ENCODE measurements at regions not wholly inside any gene's neighbourhood (a gene's known extent, or its start where the extent isn't known, plus 50 kb on each side); places are given as distances from the start of the nearest gene placed in this dataset.

DNA sequence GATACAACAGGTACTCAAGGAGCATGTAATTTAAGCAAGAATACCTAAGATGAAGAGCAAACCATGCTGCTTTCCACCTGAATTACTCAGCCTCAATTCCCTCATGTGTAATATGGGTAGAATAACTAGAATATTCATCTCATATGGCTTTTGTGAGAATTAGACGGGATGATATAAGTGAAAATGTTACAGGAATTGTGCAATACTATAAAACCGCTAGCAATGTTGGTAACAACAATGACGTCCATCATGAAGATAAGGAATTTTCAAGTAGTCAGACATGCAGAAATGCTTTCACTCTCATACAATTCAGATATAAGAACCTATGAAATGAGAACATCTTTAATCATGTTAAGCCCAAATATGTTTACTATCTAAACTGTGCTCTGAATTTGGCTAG lies 2106.6 kb upstream of the CELF4 start:
- no peak for DNase-seq (ENCODE audit: low read depth in 3 of 3, low spot score in 1 of 3)

DNA sequence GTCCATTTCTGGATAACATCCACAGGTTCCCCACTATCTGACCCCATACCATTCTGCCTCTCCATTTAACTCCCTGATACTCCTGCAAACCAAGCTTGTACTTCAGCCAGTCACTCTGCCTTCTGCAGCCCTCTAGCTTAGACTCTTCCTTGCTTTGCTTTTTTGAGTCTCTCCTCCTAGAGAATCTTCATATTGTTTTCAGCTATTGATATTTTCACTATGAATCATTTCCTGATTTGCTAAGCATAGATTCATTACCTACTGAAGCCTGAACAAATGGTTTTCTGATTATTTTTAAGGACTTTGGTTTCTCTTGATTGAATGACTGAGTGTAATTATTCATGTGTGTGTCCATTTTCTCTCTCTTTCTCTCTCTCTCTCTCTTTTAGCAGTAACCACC lies 2102.3 kb upstream of the CELF4 start:
- no peak for DNase-seq (ENCODE audit: low read depth in 3 of 3, low spot score in 1 of 3)

DNA sequence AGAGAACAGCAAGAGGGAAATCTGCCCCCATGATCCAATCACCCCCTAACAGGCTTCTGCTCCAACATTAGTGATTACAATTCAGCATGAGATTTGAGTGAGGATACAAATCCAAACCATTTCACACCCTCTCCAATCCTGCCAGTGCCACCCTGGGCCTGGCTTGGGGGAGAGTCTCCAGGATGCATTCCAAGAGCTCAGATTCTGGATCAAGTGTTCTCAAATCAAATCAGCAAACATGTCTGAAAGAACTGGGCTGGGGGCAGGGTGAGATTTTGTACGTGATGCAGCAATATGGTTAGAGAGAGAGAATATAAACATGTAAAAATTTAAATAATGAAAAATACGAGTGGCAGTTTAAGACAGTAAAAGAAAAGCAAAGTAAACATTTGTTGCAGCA lies 2100.9 kb upstream of the CELF4 start:
- no peak for DNase-seq (ENCODE audit: low read depth in 3 of 3, low spot score in 1 of 3)

DNA sequence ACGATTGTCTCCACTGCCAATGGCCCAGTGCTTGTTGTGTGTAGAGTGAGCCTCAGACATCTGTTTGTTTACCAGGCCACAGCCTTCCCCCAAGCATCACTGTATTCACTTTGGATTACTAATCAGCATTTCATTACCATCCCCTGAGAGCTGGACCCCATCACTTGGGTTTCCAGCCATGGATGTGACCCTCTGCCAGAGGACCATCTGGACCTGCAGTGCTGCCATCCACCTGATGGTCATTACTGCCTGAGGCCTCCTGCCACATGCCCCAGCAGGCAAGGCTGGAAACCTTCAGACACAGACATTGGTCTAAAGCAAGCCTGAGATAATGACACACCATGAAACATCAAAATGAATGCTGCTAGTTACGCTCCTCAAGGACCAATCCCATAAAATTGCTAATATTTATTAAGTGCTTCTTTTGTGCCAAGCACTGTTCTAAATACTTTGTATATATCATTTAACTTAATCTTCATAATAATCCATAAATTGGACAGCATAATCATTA lies 2096.3 kb upstream of the CELF4 start:
- no peak for DNase-seq (ENCODE audit: low read depth in 3 of 3, low spot score in 1 of 3)

DNA sequence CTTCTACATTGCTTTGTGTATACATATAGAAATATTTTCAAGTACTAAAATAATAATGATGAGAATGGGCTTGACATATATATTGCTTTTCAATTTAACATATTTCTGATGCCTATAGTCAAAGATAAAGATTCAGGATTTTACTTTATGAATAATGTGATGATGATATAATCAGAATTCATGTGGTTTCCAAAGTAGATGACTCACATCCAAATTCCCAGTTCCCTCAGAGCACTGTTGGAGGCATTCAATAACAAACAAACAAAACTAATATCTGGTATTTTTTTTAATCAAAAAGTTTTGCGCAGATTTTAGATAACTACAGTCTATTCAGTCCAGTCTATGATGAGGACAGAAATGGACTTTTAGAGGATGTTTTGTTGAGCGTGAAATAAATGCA lies 2094.5 kb upstream of the CELF4 start:
- DNase-seq (ENCODE audit: low read depth in 3 of 3, low spot score in 1 of 3) = no peak

DNA sequence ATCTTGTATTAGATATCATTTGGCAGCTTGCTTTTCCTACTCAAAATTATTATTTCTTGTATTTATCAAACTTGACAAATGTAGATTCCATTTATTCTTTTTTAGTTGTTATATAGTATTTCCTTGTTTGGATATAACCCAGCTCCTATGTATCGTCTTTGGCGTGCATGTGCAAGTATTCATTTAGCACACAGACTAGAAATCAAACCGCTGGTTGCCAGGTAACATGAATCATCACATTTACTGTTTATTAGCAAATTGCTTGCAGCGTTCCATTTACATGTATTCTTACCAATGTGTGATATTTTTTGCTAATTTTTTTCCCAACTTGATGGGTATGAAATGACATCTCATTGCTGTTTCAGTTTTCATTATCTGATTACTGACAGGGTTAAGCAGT lies 2089.7 kb upstream of the CELF4 start:
- DNase-seq (ENCODE audit: low read depth in 3 of 3, low spot score in 1 of 3) = no peak

DNA sequence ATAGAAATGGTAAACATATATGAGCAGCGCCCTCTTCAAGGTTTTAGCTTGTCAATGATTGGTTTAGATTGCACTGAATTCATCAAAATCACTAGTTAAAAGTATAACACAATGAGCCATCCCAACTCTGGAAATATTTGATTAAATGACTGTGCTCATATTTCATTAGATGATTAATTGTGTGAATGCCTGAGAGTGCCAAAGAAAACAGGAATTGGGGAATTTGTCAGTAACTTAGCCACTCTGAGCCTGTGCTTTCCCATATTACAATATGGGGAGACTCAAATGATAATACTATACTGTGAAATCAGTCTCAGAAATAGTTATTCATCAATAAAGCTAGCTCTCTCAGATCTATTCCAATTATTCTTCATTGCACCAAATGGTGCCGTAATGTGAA lies 2087.6 kb upstream of the CELF4 start:
- no peak for DNase-seq (ENCODE audit: low read depth in 3 of 3, low spot score in 1 of 3)

DNA sequence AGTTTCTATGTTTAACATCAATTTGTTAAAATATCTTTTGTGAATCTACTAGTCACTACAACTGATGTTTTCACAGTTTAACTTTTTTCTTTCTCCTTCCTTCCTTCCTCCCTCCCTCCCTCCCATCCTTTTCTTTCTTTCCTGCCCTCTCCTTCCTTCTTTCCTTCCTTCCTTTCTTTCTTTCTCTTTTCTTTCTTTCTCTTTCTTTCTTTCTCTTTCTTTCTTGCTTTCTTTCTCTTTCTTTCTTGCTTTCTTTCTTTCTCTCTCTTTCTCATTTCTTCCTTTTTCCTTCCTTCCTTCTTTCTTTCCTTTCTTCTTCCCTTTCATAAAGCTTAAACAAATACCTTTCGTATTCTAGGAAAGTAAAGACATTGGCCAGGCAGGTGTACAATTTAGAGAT lies 2083.0 kb upstream of the CELF4 start:
- DNase-seq (ENCODE audit: low read depth in 3 of 3, low spot score in 1 of 3) = no peak

DNA sequence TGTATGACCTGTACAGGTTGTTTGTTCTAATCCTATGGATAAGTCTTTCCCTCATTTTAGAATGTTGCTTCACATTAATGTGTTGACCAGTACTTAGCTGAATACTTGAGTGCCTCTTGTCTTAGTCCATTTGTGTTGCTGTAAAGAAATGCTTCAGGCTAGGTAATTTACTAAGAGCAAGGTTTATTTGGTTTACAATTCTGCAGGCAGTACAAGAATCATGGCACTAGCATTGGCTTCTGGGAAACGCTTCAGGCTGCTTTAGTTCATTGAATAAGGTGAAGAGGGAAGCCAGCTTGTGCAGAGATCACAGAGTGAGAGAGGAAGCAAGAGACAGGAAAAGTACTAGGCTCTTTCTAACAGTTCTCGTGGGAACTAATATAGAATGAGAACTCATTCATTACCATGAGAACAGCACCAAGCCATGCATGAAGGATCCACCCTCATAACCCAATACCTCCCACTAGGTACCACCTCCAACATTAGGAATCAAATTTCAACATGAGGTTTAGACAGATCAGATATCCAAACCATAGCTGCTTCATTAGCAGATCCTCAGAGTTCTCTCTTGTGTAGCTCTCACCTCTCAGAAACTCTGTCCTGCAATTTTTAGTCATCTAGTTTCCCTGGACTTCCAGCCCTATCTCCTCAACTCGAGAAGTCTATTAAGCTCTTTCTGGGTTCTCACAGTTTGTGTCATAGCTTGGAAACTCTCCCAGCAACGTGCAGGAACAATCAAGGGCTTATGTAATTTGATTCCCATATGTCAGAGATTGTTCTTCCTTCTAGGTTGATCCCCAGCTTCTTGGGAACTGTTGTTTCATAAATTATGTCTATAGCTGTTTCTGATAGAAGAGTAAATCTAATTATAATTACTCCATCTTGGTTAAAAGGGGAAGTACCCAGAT lies 2082.3 kb upstream of the CELF4 start:
- no peak for DNase-seq (ENCODE audit: low read depth in 3 of 3, low spot score in 1 of 3)

DNA sequence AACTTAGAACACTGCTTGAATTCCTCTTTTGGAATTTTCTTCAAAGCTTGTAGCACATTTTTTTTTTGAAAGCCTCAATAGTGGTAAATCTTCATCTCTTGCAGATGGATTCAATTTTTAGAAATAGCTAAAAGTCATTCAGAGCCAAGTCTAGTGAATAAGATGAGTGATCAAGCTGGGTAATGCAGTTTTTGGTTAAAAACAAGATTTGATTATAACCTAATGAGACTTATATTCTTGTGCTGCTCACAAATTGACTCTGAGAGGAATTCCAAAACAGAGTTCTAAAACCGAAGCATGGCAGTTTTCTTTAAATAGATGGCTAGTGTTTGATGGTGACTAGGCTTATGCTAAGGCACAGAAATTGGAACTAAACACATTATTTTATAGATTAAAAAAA lies 2072.6 kb upstream of the CELF4 start:
- no peak for DNase-seq (ENCODE audit: low read depth in 3 of 3, low spot score in 1 of 3)

DNA sequence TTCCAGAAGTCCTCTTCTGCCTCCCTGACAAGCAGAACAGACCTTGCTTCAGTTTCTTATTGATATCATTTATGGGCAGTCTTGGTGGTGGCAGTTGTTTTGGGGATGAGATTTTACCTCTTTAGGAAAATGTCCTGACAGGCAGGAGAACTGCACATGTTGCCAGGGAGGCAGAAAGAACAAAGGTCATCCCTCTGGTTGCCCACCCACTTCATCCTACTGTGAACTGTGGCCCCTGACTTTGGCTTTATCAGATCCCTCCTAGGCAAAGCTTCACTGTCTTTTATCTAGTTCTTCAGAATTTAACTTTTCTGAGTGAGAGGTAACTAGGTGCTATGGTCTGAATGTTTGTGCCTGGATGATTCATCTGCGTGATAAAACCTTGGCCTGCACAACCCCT lies 2071.3 kb upstream of the CELF4 start:
- no peak for DNase-seq (ENCODE audit: low read depth in 3 of 3, low spot score in 1 of 3)

DNA sequence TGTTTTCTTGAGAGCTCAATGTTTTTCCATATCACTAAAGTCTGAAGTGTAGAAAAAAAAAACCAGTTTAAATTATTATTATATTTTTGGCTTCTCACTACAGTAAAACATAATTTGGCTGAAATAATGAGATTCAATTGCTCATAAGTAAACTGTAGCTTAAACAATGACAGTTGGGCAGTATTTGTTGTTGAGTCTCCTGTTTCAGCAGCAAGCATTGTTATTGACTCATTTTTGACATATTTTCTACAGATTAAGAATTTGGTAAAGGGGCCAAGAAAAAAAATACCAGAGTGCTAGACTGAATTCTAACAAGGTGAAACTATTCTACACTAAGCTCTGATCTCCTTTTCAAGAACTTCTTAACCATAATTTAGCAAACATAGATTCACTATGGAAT lies 2070.4 kb upstream of the CELF4 start:
- no peak for DNase-seq (ENCODE audit: low read depth in 3 of 3, low spot score in 1 of 3)

DNA sequence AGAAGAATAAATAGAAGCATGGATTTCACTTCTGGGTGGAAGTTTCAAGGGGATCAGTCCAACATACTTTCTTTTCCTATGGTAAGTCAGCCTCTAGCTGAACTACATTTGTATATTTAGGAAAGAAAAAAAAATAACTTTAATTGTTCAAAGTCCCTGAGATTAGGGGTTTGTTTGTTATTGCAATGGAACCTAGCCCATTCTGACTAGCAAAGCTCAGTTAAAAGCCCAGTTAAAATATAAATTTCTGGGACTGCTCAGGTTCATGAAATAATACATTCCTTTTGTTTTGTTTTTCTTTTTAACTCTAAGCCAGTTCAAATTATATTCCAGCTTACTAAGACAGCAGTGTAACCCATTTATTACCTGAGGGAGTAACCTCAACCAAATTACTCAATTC lies 2069.6 kb upstream of the CELF4 start:
- no peak for DNase-seq (ENCODE audit: low read depth in 3 of 3, low spot score in 1 of 3)

DNA sequence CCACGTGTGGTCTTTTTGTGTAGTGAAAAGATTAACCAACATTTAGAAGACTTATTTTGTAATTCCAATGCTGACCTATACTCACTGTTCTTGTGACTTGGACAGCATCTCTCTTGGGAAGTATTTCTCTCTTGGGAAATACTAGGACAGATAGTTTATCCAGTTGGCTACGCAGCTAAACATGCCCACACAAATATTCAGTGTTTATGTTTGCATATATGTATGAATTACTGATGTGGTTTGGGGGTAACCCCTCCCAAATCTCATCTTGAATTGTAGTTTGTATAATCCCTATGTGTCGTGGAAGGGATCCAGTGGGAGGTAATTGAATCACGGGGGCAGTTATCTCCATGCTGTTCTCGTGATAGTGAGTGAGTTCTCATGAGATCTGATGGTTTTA lies 2062.3 kb upstream of the CELF4 start:
- DNase-seq (ENCODE audit: low read depth in 3 of 3, low spot score in 1 of 3) = no peak

DNA sequence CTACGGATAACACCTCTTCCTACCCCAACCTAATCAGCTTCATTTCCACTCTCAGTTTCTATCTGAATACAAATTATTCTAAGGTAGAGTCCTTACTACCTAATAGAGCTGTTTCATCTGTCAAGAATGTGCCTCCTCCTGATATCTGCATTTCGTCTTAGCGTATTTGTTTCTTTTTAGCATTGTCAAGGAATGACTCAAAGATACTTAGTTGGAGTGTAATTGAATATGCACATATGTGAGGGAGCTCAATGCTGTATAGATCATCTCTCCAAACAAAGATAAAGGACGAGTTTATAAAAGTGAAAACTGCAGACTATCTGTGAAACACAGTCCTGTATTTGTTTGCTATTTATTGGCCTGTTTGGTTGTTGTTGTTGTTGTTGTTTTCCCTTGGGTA lies 2059.4 kb upstream of the CELF4 start:
- no peak for DNase-seq (ENCODE audit: low read depth in 3 of 3, low spot score in 1 of 3)

DNA sequence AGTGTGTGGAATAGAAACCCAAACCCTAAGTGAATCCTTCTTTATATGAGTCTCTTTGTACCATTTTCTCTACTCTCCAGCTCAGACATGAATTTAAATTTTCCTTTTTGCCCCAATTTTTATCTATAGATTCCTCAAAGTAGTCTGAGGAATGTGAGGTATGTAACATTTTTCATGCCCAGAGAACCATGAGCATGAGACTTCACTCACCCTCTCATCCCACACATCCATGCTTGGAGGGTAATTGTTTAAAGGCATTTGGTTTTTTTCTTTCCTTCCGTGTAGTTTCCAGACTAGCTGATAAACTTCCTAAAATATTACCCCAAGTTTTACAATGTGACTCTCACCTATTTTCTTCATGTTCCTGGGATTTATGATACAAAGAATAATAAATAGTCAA lies 2056.8 kb upstream of the CELF4 start:
- no peak for DNase-seq (ENCODE audit: low read depth in 3 of 3, low spot score in 1 of 3)

DNA sequence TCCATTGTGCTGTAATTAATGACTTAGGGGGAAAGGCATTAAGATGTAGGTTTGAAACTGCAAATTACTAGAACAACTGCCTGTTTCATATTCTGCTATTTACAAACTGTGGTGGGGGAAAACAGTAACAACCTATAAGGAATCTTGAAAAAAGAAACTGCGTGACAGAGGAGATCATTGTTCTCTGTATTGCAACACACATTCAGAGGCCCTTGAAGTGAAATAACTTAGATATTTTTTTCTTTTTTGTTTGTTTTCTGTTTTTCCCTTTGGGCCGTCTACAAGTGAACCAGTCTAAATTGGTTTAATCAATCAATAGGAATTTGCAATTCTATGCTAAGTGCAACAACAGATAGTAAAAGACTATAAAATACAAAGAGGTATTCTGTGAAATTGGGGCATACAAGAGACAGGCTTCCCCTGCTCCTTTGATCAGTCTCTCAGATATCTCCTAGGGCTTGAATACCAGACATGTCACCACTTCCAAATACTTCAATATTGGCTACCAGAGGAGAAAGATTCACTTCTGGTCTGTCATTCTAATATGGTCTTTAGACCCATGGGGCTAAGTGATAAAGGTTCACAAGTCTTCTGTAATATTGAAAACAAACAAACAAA lies 2055.1 kb upstream of the CELF4 start:
- no peak for DNase-seq (ENCODE audit: low read depth in 3 of 3, low spot score in 1 of 3)

DNA sequence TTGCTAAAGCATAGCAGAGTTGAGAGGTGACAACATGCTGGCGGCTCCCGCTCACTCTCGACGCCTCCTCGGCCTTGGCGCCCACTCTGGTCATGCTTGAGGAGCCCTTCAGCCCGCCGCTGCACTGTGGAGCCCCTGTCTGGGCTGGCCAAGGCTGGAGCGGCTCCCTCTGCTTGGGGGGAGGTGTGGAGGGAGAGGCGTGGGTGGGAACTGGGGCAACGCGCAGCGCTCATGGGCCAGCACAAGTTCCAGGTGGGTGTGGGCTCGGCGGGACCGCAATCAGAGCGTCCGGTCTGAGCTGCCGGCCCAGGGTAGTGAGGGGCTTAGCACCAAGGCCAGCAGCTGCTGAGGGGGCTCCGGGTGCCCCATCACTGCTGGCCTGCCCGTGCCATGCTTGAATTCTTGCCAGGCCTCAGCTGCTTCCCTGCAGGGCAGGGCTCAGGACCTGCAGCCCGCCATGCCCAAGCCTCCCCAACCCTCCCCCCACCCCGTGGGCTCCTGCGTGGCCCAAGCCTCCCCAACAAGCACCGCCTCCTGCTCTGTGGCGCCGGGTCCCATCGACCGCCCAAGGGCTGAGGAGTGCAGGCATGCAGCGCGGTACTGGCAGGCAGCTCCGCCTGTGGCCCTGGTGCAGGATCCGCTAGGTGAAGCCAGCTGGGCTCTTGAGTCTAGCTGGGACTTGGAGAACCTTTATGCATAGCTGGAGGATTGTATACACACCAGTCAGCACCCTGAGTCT lies 2052.8 kb upstream of the CELF4 start:
- no peak for DNase-seq (ENCODE audit: low read depth in 3 of 3, low spot score in 1 of 3)

DNA sequence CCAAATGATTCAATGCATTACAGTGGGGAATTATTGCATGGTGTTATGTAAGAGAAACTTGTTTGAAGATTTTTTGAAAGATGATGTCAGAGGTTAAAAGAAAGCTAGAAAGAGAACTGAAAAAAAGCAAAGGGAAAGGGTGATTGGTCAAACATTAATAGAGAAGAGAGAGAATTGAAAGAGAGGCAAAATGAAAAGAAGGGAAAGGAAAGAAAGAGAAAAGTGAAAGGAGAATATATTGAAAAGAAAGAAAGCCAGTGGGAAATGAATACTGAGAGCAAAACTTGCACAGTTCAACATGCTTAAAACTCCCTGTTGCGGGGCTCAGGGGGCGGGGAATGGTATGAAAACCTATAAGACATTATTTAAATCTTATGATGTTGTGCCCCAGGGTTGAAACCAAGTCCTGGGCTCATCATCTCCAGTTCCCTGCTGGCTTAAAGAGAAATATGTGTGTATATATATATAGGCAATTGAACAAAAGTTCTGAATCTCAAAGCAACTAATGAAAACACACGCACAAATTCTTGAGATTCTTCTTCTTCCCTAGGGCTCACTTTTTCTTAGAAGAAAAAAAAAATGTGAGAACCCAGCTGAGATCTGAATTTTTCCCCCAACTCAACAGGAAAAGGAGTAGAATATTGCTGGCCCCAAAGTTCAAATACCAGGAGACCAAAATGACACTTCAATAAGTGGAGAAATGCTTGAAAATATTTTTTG lies 2045.9 kb upstream of the CELF4 start:
- DNase-seq (ENCODE audit: low read depth in 3 of 3, low spot score in 1 of 3) = no peak

DNA sequence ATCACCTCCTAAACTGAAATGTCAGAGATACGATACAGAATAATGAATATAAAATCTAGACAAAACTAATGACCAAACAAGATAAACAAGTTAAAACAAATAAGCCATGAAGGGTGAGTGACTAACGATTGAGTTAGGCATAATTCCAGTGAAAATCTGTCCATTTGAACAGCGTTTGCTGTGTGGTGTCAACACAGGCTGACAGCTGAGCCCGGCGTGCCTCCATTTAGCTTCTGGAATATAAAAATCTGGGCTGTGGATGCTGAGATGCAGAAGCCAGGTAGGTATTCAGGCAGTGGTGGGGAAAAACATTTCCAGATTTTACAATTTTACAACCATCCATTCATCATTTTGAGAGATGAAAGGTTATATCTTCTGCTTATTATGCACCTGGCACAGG lies 2041.4 kb upstream of the CELF4 start:
- no peak for DNase-seq (ENCODE audit: low read depth in 3 of 3, low spot score in 1 of 3)

DNA sequence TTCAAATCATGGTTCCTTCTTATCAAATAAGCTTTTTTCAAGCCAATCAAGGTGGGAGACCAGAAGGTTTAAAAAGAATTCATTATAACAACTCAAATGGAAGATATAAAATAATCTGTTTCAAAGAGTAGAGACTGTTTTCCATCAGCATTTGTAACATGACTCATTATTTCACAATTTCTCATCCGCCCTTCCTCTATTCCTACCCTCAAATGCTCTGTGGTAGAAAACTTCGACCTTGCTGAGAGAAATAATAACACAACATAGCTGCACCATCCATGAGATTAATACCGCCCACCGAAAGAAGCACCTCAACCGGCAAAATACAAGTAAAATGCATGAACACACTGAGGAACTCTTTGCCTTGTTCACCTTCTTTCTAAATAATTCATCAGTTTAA lies 2039.2 kb upstream of the CELF4 start:
- no peak for DNase-seq (ENCODE audit: low read depth in 3 of 3, low spot score in 1 of 3)
